Testis (tissue), 2 donors: ENCODE measurements at regions not wholly inside any gene's neighbourhood (a gene's known extent, or its start where the extent isn't known, plus 50 kb on each side); places are given as distances from the start of the nearest gene placed in this dataset.

ENCODE experiments used
- POLR2A ChIP-seq: fragments of 450-650 bp; IDR thresholded peaks from one replicate; pipeline ENCODE4 v1.6.1; 2017; ENCODE audit warnings: antibody characterized with exemption, mild to moderate bottlenecking, moderate library complexity
- TF ChIP-seq, protein P1 (sequence below), 3 experiments: fragments of 450-650 bp in 2 of 3; fragments of 200-600 bp in 1 of 3; sonication (generic) in 1 of 3; IDR thresholded peaks; one replicate each; pipeline ENCODE4 v1.5.1; 2016 to 2019; ENCODE audit warnings: antibody characterized with exemption in 3 of 3, mild to moderate bottlenecking in 2 of 3, moderate library complexity in 1 of 3

DNA sequence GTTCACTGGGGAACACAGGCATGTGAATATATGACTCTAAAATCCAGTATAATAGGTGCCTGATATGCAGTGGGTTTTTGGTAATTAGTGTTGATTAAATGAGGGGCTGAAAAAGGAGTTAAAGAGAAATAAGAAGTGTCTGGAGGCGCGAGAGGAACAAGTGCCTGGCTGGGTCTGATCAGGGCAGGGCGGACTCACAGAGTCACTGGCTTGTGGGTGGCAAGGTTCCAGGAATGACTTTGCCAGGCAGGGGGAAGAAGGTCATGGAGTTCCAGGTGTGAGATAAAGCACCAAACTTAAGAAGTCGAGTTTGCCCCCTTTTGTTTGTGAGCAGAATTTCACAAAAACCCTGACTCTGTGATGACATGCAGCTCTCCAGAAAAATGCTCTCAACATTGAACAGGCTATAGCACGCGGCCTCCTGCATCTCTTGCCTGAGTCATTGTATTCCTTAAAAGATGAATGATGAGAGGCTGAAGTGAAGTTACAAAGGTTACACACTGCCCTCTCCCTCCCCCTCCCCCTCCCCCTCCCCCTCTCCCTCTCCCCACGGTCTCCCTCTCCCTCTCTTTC lies 63.0 kb upstream of the LMCD1 start:
- TF ChIP-seq, protein P1, sequence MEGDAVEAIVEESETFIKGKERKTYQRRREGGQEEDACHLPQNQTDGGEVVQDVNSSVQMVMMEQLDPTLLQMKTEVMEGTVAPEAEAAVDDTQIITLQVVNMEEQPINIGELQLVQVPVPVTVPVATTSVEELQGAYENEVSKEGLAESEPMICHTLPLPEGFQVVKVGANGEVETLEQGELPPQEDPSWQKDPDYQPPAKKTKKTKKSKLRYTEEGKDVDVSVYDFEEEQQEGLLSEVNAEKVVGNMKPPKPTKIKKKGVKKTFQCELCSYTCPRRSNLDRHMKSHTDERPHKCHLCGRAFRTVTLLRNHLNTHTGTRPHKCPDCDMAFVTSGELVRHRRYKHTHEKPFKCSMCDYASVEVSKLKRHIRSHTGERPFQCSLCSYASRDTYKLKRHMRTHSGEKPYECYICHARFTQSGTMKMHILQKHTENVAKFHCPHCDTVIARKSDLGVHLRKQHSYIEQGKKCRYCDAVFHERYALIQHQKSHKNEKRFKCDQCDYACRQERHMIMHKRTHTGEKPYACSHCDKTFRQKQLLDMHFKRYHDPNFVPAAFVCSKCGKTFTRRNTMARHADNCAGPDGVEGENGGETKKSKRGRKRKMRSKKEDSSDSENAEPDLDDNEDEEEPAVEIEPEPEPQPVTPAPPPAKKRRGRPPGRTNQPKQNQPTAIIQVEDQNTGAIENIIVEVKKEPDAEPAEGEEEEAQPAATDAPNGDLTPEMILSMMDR (IDR thresholded peaks at IDR 0.05): no peak
- no peak for TF ChIP-seq POLR2A
